Erythroblast (primary cell): ENCODE measurements at regions not wholly inside any gene's neighbourhood (a gene's known extent, or its start where the extent isn't known, plus 50 kb on each side); places are given as distances from the start of the nearest gene placed in this dataset.

Experiments used
- GATA1 ChIP-seq: IDR thresholded peaks from 2 replicates; pipeline ENCODE4 v1.6.1; 2011; ENCODE audit warnings: low read depth, mild to moderate bottlenecking, control low read depth, low read length, moderate library complexity
- POLR2A ChIP-seq: IDR thresholded peaks from 2 replicates; pipeline ENCODE4 v1.6.1; 2011; ENCODE audit warnings: mild to moderate bottlenecking, low read length

GRCh38 chr11:129596351-129596750 is 219.3 kb upstream of the TMEM45B start:
- TF ChIP-seq POLR2A (no peak), GATA1 (no peak)
